Pancreas (tissue), 10 donors: ENCODE measurements at regions not wholly inside any gene's neighbourhood (a gene's known extent, or its start where the extent isn't known, plus 50 kb on each side); places are given as distances from the start of the nearest gene placed in this dataset.

Source experiments
- ATAC-seq, 4 donors: fragments of 200-7000 bp; cut with Tn5 transposase; one replicate each; pipeline versions ENCODE4 v1.8.0 to v1.9.1; 2020; ENCODE audit warnings: mild to moderate bottlenecking in 4 of 4, moderate library complexity in 4 of 4
- DNase-seq, 6 donors: peaks; one replicate each; pipeline ENCODE4 v3.0.0-alpha.2; 2020
- FAIRE-seq: peaks from 2 replicates; lab custom pipeline; 2012; peaks lifted over from hg19 to GRCh38; lab: Jason Lieb, UNC
- H3K27ac ChIP-seq, 4 donors: fragments of 200-600 bp; sonication (generic); 1 replicate in 3 of 4; 2 replicates in 1 of 4; pipeline versions ENCODE4 v1.5.0 to v1.8.0; 2020
- H3K27me3 ChIP-seq, 4 donors: fragments of 200-600 bp; one replicate each; pipeline ENCODE4 v1.8.0; 2021
- H3K36me3 ChIP-seq, 3 donors: fragments of 200-600 bp; sonication (generic) in 1 of 3; one replicate each; pipeline versions ENCODE4 v1.5.0 to v1.8.0; 2020 to 2021
- H3K4me1 ChIP-seq, 3 donors: fragments of 200-600 bp; one replicate each; pipeline ENCODE4 v1.8.0; 2021
- H3K4me3 ChIP-seq, 4 donors: fragments of 200-600 bp; sonication (generic) in 2 of 4; one replicate each; pipeline versions ENCODE4 v1.5.0 to v1.8.0; 2020 to 2021
- H3K9me3 ChIP-seq, 4 donors: fragments of 200-600 bp; one replicate each; pipeline ENCODE4 v1.8.0; 2021
- WGBS, 2 donors: extraction: QIAGEN DNeasy Blood & Tissue Kit; methylation state at CpG; one replicate each; pipeline ENCODE4 v1.1.7; 2013; 5-methylcytosine and 5-hydroxymethylcytosine counted together
- intact Hi-C, 3 donors: fragments of 100-400 bp; cut with DNase I; formaldehyde crosslinking; loops; one replicate each; pipeline versions ENCODE4 v1.11.1 to v1.14.2; 2022
- TF ChIP-seq, protein P1 (sequence below), 4 donors: fragments of 200-600 bp; sonication (generic) in 3 of 4; IDR thresholded peaks; one replicate each; pipeline versions ENCODE4 v1.5.0 to v1.8.0; 2021; ENCODE audit warnings: antibody characterized with exemption in 4 of 4
- donor health status: healthy with polysubstance abuse.
- donor health status: DM: no; HTN: no; CAD: no; lungs with moderate emphysema.
- donor health status: DM: no; HTN: no; CAD: no.
- donor health status: control.
- donor health status: control.
- donor health status: Bipolar disorder and iron deficiency.
- donor health status: DM: yes; HTN: yes; CAD: no.
- donor health status: DM: no; HTN: no; CAD: no.
- donor health status: DM: no; HTN: no; CAD: no.
- donor health status: DM: yes; HTN: yes; CAD: no.

DNA sequence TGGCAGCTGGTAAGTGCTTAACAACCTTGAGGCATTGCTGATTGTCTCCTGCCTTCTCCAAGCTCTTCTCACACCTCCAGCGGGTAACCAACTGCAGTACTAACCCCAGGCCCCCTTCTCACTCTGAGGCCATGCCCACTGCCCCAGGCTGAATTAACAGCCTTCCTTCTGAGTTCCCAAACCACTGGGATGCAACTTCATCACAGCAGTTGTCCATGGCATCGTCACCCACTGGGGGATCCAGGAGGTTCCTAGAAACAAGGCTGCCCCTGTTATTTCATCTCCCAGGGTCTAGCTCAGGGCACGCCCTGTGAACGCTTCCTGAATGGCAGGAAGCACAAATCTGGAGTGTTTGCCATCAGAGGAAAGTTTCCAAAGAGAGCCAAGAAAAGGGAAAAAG, 58.0 kb downstream of the SYNE3 start:
- no peaks in the 10 kb centered on the region for H3K36me3 ChIP-seq
- no peak overlapping the region for H3K27ac ChIP-seq
- WGBS, 2 donors = 84 to 88% methylated on average over 4 of the region's 4 CpGs
- FAIRE-seq (no peak), DNase-seq (no peak), ATAC-seq (no peak)
- TF ChIP-seq, protein P1, sequence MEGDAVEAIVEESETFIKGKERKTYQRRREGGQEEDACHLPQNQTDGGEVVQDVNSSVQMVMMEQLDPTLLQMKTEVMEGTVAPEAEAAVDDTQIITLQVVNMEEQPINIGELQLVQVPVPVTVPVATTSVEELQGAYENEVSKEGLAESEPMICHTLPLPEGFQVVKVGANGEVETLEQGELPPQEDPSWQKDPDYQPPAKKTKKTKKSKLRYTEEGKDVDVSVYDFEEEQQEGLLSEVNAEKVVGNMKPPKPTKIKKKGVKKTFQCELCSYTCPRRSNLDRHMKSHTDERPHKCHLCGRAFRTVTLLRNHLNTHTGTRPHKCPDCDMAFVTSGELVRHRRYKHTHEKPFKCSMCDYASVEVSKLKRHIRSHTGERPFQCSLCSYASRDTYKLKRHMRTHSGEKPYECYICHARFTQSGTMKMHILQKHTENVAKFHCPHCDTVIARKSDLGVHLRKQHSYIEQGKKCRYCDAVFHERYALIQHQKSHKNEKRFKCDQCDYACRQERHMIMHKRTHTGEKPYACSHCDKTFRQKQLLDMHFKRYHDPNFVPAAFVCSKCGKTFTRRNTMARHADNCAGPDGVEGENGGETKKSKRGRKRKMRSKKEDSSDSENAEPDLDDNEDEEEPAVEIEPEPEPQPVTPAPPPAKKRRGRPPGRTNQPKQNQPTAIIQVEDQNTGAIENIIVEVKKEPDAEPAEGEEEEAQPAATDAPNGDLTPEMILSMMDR (IDR thresholded peaks at IDR 0.05) = no peak
- intact Hi-C loops = loop anchor here in 1 of 3 donors (10.0 kb wide), 1 partner anchor 536 kb away; no protein-coding TSS in a partner anchor
- H3K9me3 ChIP-seq = no peaks in the 10 kb centered on the region
- no peak overlapping the region for H3K4me3 ChIP-seq
- no peaks in the 10 kb centered on the region for H3K4me1 ChIP-seq
- H3K27me3 ChIP-seq = no peaks in the 10 kb centered on the region

DNA sequence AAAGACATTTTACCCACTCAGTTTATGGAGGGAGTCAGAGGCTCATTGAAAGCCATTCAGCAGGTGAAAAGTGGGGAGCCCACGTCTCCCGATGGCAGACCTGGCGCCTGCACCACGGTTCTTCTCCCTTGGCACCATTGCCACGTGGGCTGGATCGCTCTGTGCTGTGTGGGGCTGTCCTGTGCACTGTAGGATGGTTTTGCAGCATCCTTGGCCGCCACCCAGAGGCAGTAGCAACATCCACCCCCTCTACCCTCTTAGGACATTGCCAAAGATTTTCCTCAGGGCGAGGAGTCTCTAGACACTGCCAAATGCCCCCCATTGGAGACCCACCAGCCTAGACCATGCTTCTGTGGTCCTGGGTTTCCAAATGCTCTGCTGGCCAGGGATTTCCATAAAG, 60.2 kb downstream of the SYNE3 start:
- Histone ChIP-seq H3K4me3 (no peak overlapping the region), H3K27me3 (no peaks in the 10 kb centered on the region), H3K4me1 (no peaks in the 10 kb centered on the region), H3K27ac (no peak overlapping the region), H3K9me3 (no peaks in the 10 kb centered on the region), H3K36me3 (no peaks in the 10 kb centered on the region)
- WGBS, 2 donors = 77 to 86% methylated on average over 8 of the region's 8 CpGs
- intact Hi-C loops = loop anchor here in 1 of 3 donors (10.0 kb wide), 1 partner anchor 539 kb away; no protein-coding TSS in a partner anchor
- DNase-seq (no peak), ATAC-seq (no peak), FAIRE-seq (no peak)
- TF ChIP-seq, protein P1 (IDR thresholded peaks at IDR 0.05) = no peak

DNA sequence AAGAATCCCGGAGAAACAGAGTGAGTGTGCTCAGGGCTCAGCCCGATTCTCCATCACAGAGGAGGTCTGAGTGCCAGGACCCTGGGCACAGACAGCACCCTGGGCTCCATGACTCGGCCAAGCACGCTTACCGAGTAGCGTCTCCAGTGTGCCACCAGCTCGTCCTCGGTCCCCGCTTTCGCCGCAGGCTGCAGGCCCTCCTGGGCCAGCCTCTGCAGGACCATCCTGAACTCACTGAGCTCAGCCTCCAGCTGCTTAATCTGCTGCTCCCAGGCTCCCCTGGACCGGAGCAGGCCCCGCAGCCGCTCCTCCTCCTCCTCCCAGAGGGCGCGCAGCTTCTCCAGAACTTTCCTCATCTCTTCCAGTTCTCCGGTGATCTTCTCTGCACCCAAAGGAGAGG, 61.2 kb downstream of the SYNE3 start:
- intact Hi-C loops = loop anchor here in 1 of 3 donors (10.0 kb wide), 1 partner anchor 540 kb away; no protein-coding TSS in a partner anchor
- Histone ChIP-seq H3K27me3 (no peaks in the 10 kb centered on the region), H3K27ac (no peak overlapping the region), H3K4me1 (no peaks in the 10 kb centered on the region), H3K36me3 (no peaks in the 10 kb centered on the region), H3K9me3 (no peaks in the 10 kb centered on the region), H3K4me3 (no peak overlapping the region)
- FAIRE-seq (no peak), DNase-seq (no peak), ATAC-seq (no peak)
- TF ChIP-seq, protein P1 (IDR thresholded peaks at IDR 0.05) = no peak
- 91 to 96% methylated on average over 17 of the region's 17 CpGs for WGBS, 2 donors

DNA sequence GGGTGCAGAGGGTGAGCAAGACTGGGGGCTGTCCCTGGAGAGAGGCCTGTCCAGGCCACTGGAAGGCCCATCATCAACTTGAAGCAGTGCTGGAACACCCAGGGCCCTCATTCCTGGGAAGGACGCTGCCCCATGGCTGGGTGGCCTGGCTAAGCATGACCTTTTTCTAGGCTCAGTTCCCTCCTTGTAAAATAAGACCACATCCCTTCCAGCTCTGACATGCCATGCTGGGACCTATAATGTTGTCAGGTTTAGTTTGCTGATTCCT, 62.8 kb downstream of the SYNE3 start:
- no peaks in the 10 kb centered on the region for H3K27me3 ChIP-seq
- DNase-seq = no peak
- 84 to 100% methylated on average over 1 of the region's 1 CpG for WGBS, 2 donors
- no peaks in the 10 kb centered on the region for H3K36me3 ChIP-seq
- no peak overlapping the region for H3K4me3 ChIP-seq
- H3K27ac ChIP-seq = no peak overlapping the region
- ATAC-seq = no peak
- H3K4me1 ChIP-seq = no peaks in the 10 kb centered on the region
- intact Hi-C loops = loop anchor here in 1 of 3 donors (10.0 kb wide), 1 partner anchor 541 kb away; no protein-coding TSS in a partner anchor
- TF ChIP-seq, protein P1 (IDR thresholded peaks at IDR 0.05) = no peak
- H3K9me3 ChIP-seq = no peaks in the 10 kb centered on the region
- FAIRE-seq = no peak

- no peaks in the 10 kb centered on the region for H3K27me3 ChIP-seq
- no peaks in the 10 kb centered on the region for H3K4me1 ChIP-seq
- 66 to 73% methylated on average over 10 of the region's 10 CpGs for WGBS, 2 donors
- no peak for ATAC-seq
- no peak overlapping the region for H3K4me3 ChIP-seq
- FAIRE-seq = no peak
- no peak overlapping the region for H3K27ac ChIP-seq
- H3K9me3 ChIP-seq = no peaks in the 10 kb centered on the region
- intact Hi-C loops = loop anchor here in 1 of 3 donors (10.0 kb wide), 1 partner anchor 542 kb away; no protein-coding TSS in a partner anchor
- DNase-seq = no peak
- H3K36me3 ChIP-seq = no peaks in the 10 kb centered on the region
- TF ChIP-seq, protein P1 (IDR thresholded peaks at IDR 0.05) = no peak
Observed at GRCh38 chr14:95452893-95453712, 63.3 kb downstream of the SYNE3 start.
